Stimulated activated CD8-positive, alpha-beta memory T cell treated with anti-CD3 and anti-CD28 coated beads, Interleukin-15, amount 100 ng/mL, for 4 hours (primary cell): ENCODE measurements at regions not wholly inside any gene's neighbourhood (a gene's known extent, or its start where the extent isn't known, plus 50 kb on each side); places are given as distances from the start of the nearest gene placed in this dataset.

Experiments used
- DNase-seq, 2 donors: peaks; one replicate each; pipeline ENCODE4 v3.0.0-alpha.2; 2020; ENCODE audit warnings: low read depth in 2 of 2

DNA sequence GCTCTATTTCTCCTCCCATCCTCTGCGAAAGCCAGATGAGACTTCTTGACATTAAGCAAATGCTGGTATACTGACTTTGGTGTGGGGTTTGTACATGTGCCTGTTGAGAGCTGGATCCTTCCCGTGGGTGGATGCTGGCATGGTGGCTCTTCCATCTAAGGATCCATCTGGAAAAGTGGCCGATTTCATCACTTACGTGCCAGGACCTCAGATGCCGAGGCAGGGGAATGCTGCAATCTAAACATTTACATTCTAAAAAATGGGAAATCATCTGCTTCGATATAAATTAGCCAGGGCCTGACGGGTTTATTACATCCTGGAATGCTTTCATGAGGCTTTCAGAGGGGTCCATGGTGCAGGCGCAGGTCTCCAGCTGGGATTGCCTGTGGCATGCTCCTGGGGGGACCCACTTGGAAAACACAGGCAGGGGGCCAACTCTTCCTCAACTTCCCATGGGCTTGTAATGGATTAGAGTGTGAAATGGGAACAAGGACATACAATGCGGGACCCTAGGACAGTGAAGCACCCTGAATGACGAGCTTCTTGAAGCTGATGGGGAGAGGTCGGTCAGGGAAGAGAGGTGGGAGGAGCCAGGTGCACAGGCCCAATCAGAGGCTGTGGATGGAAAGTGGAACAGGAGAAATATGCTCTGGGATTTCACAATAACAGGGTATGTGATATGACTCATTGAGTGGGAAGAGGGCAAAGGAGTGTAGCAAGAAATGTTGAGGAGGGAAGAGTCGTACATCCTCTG, 105.5 kb upstream of the PITX1 start:
- no peak for DNase-seq

DNA sequence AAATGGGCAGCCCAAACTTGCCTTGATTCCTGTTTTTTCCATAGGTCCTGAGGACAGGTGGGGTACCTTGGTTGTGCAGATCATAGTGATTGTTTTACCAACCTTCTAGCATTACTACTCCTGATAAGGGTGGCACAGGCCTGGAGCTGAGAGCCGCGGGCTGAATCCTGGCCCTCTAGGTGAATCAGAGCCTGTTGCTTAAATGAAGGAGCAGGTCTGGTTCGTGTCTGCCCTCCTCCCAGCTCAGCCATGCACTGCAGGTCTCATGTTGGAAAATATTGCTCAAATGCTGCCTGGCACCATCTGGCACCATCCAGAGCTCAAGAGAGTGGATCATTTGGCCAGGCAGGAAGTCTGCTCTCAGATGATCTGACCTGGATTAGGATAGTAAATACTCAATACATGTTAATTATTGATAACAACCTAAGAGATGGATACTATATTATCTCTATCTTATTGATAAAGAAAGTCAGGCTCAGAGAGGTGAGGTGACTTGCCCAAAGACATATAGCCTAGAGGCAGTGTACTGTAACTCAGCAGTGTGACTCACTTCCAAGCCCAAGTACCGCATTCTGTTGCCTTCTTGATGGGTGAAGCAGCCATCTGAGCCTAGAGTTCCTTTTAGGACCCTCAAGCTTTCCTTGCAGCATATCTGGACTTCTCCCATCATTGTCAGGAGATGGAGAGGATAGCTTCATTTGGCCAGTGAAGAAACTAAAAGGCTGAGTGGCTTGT, 104.3 kb upstream of the PITX1 start:
- DNase-seq, result no peak

DNA sequence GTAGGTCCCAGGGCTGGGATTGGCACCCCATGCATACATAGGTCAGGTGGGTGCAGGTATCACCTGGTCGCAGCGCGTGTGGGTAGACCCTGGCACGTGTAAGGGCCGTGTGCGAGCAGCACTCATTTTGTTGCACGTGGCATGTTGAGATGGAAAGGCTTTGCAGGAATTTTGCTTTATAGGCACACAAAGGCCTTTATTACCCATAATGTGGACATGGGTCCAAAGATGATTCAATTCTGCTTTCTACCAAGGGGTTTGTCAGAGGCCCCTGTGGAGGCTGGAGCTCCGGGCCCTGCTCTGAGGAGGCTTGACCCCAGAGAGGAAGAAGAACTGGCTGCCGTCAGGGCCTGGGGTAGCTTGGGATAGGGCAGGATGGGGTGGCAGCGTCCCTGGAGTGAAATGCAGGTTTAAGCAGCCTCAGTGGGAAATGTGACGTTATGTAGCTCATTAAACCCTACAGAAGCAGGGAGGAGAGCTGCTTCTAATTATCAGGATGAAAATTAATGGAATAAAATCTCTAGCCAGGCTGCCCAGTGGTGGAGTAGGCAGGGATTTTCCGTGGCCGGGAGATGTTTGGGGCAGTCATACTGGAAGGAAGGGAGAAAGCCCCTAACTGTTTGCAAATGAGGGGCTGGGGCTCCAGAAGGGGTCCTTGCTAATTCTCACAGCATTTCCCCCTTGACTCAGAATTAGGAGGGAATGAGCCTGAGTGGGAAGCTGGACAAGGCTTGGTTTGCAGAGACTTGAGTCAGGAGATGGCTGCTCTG, 103.3 kb upstream of the PITX1 start:
- no peak for DNase-seq

DNA sequence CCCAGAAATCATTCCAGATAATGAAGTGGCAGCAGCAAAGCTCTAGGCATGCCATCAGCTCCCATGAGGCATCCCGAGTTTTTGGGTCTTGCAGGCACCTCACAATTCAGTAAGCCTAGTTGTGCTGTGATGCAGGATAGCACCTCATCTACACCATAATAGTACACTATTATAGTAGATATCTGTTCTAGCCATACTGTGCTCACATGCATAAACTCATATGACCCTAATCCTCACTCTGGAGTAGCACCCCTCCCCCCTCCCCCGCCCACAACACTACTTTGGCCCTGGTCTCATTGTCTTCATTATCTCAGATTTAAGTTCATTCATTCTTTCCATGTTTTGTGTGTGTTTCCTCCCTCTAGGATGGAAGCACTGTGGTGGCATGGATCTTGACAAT, 102.5 kb upstream of the PITX1 start:
- DNase-seq, result no peak

DNA sequence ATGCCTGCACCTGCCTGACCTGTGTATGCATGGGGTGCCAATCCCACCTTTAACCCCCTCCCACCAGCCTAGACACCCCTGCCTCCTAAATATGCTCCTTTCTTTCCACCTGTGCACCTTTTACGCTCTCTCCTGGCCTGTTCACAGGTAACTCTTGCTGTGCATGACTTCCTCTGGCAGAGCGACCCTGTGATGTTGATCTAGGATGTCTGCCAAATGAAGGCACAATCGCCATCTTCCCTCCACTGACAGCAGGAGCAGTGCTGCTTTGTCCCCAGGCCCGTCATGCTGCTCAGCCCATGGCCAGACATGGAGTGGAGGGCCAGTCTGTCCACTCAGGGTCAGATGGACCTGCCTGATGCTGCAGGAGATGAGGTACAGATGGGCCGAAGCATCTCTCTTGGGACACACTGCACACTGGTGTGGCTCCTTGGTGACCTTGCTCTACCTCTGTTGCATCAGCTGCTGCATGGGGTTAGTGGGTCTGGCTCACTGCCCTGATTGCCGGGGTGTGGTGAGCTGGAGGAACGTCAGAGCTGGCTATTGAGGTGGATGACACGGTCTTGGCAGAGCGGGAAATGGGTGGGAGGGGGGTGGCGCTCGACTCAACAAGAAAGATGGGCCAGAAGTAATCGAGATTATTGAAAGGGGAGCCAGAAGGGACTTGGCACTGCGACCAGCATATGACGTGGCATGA, 101.7 kb upstream of the PITX1 start:
- DNase-seq, result no peak

DNA sequence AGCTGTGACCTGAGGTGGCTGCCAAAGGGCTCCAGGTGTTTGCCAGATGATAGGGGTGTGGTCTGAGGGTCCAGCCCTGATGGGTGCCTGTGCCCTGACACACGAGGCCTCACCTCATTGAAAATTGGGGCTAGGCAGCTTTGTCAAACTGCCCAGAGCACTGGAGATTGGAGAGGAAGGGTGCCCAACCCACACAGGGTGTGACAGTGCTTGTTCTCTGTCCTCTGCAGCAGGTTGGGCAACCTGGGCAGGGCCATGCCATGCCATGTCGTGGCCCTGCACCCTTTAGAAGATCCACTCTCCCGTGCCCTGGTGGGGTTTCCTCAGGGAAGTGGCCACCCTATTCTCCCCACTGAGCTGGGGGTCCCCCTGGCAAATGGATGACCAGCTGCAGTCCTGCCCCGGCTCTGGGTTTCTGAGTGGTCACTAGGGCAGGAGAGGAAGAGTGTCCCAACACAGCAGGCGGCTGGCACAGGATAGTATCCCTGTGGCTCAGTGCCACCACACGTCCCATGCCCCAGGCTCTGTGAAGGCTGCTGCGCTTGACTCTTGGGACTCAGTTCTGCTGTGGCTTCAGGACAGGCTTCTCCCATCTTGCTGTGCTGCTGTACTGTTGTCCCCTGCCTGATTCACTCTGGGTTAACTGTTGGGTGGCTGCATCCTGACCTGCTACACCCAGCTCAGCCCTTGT, 100.8 kb upstream of the PITX1 start:
- DNase-seq, result no peak

DNA sequence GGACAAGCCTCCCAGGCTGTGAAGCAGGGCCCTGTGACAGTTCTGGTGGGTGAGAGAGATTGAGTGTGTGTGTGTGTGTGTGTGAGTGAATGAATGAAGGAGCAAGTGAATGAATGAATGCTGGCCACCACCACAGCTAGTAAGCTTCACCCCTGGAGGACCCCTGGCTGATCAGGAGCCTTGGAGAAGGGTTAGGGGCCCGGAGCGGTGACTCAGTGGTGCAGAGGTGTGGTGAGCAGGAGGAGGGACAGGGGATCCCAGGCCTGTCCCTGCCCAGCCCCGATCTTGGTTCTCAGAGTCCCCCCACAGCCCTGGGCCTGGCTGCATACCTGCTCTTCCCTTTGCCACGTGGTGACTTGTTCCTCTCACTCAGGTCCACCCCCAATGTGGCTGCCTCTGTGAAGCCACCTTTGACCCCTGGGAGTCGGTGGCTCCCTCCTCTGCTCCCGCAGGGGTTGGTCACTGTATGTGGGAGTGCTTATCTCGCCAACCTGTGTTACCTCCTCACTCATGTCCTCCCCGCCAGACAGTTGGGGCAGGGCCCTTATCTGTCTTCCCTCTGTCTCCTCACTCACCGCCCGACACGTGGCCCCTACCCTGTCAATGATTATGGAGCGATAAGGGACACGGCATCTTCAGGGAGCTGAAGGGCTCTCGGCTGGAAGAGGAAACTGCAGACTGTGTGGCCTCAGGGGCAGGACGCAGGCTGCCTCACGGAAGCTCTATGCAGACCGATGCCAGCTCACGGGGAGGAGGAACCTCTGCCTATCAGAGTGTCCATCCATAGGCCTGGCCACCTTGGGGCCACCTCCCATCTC, 99.9 kb upstream of the PITX1 start:
- DNase-seq, result no peak

DNA sequence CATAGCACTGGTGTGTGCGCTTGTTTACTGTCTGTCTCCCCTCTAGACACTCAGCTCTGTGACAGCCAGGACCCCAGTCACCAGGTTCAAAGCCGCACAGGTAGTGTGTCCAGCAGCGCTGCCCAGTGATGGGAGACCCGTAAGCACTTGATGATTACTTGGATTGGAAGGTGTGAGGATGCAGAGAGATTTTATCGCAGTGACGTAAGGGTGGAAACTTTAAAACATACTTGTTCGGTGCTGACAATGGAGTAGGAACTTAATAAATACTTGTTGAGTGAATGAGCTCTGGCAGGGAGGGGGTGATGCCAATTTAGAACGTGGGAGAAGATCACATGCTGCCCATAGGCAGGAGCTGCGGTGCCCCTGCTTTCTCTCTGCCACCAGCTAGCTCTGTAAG, 99.2 kb upstream of the PITX1 start:
- no peak for DNase-seq

DNA sequence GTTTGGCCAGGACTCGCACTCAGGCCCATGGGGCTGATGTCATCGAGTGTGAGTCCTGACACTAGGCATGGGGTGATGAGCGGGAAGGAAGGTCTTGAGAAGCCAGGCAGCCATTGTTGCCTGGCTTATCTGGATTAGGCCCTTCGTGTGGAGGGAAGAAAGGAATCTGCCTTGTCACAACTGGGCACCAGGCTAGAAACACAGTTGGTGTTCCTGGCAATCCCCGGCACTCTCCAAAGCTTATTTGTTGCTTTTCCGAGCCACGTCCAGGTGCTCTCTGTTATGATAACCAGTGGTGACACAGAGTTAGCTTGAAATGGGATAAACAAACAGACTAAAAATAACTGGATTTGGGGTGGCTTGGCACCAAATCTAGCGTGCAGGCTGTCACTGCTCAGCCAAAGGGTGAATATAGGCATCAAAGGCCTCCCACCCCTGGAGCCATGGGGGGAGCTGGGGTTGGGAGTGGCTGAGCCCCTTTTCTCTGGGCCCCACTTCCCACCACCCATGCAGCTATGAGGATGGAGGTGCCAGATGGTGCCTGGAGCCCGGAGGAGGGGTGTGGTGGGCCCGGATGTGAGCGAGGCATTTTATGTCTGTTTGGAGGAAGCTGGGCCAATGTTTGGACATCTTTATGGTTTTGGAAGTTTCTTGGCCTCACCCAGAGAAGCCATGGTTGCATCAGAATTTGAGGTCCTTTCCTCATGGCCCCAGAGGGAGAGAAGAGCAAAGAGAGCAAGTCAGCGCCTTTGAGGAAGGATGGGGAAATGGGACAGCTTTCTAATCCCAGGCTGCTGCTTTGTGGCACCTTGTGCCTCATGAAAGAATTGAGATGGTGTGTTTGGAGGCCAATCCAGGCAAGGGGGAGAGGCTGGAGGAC, 98.0 kb upstream of the PITX1 start:
- no peak for DNase-seq

DNA sequence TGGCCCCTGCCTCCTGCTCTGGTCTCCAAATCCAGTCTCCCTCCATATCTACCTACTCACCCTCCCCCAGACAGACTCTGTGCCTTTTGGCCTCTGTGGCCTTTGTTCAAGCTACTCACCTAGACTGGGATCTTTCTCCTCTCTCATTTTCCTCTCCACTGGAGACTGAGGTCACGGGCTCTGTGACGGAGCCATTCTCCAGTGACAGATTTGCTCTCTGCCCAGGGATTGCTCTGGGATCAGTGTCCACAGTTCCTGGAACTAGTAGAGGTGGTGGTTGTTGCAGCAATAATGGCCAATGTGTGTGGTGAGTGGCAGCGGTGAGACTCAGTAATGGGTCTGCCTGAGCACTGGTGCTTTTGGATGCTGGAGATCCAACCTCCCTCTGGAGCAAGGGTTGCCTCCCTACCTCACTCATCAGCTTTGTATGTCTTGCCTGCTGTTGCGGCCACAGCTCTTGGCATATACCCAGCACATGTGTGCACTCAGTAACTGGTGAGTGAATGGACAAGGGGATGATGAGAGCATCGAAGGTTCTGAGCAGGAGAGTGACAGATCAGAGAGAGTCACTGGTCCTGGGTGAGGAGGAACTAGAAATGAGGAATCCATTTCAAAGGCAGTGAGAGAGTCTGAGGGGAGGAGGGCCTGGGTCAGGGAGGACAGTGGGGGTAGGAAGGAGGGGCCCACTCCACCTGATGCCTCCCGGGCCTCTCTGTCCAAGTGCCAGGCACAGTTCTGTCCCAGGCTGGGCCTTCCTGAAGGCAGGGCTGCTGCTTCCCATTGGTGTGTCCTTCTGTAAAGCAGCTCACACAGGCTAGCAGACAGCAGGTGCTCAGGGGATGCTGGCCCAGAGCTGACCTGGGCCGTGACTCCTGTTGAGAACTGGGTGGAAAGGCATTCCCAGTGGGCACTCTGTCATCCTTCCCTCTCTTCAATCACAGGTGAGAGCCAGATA, 96.5 kb upstream of the PITX1 start:
- no peak for DNase-seq

DNA sequence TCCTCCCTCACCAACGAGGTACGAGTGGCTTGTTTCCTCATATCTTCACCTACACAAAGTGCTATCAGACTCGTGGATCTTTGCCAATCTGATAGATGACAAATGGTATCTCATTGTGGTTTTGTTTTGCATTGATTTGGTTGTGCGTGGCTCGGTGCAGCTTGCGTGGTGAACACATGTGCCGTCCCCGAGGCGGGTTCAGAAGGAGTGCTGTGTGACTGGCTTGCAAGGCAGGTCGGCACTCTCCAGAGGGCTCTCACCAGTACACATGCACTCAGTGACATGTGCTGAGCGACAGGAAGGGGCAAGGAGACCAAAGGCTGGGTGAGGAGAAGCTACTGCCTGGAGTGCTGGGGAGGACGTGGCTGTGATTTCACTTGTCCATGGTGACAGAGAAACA, 95.3 kb upstream of the PITX1 start:
- DNase-seq, result no peak

DNA sequence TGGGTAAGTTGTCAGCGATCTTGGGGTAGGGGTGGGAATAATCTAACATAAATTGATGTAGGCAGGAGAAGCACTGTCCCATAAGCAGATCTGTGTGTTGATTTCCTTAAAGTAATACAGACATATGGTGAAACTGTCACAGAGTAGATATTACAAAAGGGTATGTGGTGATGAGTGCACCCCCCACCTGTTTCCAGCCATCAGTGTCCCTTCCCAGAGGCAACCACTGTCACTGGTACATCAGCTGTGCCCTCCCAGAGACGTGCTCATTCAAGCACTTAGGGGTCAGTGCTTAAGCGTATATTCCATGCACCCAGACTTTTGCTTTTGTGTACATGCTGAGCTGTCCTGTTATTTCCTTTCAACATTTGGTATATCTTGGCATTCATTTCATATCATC, 94.3 kb upstream of the PITX1 start:
- no peak for DNase-seq

DNA sequence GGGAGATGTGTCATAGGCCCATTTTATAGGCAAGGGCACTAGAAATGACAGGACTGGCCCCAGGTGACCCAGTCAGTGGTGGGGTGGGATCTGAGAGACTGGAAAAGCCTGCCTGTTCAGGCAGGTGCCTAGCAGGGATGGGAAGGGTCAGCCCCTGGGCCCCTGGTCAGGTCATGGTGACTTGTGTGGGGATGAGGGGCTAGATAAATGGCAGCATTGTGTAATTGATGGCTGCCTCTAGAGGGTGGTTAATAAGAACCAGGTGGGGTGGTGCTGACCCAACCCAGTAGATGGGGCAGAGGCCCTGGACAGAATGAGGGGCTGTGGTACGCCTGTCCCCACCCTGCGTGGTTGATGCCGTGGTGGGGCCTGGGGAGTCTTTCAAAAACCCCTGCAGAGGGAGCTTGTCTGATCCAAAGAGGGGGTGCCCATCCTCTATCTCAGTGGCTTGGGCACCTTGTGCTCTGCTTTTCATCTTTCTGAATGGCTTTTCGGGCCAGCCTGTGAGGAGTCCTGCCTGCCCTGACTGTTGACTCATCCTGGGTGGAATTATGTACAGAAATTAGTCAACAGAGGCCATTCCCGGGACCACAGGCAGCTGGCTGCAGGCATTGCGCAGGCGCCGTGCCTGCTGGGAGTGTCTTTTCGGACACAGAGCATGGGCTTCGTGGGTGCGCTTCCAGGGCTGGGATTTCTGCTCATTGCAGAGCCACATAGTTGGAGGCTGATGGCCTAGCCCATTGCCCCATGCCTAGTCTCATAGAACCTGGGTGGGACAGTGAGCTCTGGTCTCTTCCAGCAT, 93.6 kb upstream of the PITX1 start:
- DNase-seq, result no peak

DNA sequence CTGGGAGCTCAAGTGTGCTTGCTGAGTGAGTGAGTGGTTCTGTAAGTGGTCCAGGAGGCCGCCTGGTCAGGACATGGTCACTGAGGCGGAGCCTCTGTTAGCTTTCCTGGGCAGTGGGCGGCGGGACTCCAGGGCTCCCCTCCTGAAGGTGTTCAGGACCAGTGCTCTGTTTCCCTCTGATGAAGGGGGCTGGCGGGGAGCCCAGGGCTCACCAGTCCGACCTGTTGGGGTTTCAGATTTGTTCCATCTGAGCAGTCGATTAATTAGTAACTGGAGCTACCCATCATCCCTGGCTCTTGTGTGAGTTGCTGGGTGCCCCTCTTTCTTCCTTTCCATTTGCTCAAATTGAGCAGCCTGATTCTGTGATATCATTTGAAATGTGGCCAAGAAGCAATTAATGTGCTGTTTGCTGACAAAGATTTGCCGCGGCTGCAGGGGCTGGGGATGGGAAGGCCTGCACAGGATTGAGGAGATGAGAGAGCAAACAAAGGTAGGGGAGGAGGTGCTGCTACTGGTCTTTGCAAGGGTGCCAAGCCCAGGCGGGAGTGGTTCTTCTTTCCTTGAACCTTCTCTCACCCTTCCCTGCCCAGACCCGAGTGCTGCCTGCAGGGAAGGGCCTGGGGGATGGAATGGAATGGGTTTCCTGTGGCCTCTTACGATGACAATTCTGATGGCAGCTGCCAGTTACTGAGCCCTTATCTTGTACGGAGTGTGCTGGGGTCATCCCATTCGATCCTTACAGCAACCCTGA, 92.8 kb upstream of the PITX1 start:
- no peak for DNase-seq

DNA sequence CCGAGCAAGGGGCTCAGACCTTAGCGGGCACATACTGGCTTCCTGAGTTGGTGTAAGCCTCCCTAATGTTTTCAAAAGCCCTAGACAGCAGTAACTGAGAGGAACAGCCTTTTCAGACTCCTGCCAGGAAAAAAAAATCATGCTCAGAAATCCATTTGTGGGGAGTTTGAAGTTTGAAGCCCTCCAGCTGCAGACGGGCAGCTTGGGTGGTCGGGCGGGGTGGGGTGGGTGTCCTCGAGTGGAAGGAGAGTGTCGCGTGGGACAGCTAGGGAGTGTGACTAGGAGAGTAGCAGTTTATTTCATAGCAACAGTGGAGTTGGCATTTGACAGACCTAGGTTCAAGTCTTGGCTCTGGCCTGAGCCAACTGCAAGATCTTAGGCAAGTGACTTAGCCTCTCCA, 90.7 kb upstream of the PITX1 start:
- no peak for DNase-seq

DNA sequence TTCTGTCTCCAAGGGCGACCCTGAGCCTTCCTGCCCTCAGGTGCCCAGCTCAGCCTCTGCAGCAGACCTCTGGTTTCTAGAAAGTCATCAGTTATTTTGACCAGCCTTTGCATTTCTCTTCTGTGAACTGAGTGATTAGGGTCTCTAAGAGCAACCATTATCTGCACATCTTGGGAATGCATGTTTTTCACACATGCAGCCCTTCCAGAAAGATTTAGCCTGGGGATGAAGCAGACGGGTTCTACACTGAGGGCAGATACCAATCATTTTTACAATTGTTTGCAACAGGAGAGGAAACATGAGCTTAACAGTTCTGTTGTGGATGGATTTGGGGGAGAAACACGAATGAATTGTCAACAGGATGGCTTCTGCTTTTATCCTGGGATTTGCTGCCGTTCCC, 90.1 kb upstream of the PITX1 start:
- DNase-seq, result no peak

DNA sequence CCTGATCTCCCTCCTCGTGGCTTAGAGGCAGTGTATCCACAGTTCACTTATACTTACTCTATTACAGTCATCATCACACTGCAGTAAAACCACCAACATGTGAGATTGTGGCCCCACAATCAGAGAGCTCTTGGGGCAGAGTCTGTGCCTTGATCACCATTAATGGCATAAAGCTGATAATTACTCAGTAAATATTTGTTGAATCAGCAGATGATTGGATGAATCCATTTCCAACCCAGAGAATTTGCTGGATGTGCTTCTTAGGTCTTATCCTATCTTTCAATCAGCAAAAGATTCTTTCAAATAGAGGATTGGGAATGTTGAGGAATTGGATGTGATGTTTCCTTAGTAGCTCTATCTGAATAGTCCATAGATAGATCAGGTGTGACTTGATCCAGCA, 88.8 kb upstream of the PITX1 start:
- DNase-seq, result no peak
